H1 (cell line): ENCODE measurements at regions not wholly inside any gene's neighbourhood (a gene's known extent, or its start where the extent isn't known, plus 50 kb on each side); places are given as distances from the start of the nearest gene placed in this dataset.
A peak's percentile ranks its signal among the peaks of the same experiment; 100 is the strongest.

Experiments
- CTCF ChIA-PET: fragments of 300-600 bp; sonication (Branson Sonifier 250); formaldehyde crosslinking; loops from one replicate; lab custom pipeline; 2021; ENCODE audit not compliant: partially characterized antibody; lab: Charles Lee
- POLR2A ChIA-PET: fragments of 300-600 bp; sonication (Branson Sonifier 250); formaldehyde crosslinking; loops from one replicate; lab custom pipeline; 2021; ENCODE audit warnings: inconsistent platforms; ENCODE audit not compliant: partially characterized antibody; lab: Charles Lee
- DNase-seq, 2 experiments: peaks; one replicate each; pipeline versions ENCODE4 v3.0.0 to v3.0.0-alpha.2; 2010 to 2022; ENCODE audit warnings: low spot score in 2 of 2, low read depth in 1 of 2, mixed read lengths in 1 of 2
- FAIRE-seq: peaks from 2 replicates; lab custom pipeline; 2011; peaks lifted over from hg19 to GRCh38; lab: Jason Lieb, UNC
- H2AFZ ChIP-seq: 2 replicates; pipeline ENCODE4 v1.8.1; 2012; ENCODE audit warnings: low read length, inconsistent platforms
- H2AK5ac ChIP-seq: 2 replicates; pipeline ENCODE4 v1.6.1; 2013; ENCODE audit warnings: low read depth, low read length
- H2BK120ac ChIP-seq: replicated peaks from 2 replicates; pipeline ENCODE3; 2013; ENCODE audit warnings: low read depth, low read length, inconsistent platforms
- H2BK12ac ChIP-seq: 2 replicates; pipeline ENCODE4 v1.6.1; 2013; ENCODE audit warnings: low read depth, low read length
- H2BK15ac ChIP-seq: 2 replicates; pipeline ENCODE4 v1.6.1; 2013; ENCODE audit warnings: low read length
- H2BK20ac ChIP-seq: 2 replicates; pipeline ENCODE4 v1.6.1; 2013; ENCODE audit warnings: low read length
- H2BK5ac ChIP-seq: 2 replicates; pipeline ENCODE4 v1.6.1; 2013; ENCODE audit warnings: low read depth, low read length
- H3K14ac ChIP-seq: 2 replicates; pipeline ENCODE4 v1.6.1; 2013; ENCODE audit warnings: inconsistent platforms; ENCODE audit not compliant: insufficient read length
- H3K18ac ChIP-seq: 2 replicates; pipeline ENCODE4 v1.6.1; 2013; ENCODE audit warnings: low read length; ENCODE audit errors: extremely low read depth
- H3K23ac ChIP-seq: 2 replicates; pipeline ENCODE4 v1.6.1; 2013; ENCODE audit warnings: inconsistent platforms; ENCODE audit not compliant: insufficient read length
- H3K23me2 ChIP-seq: 2 replicates; pipeline ENCODE4 v1.6.1; 2013; ENCODE audit warnings: low read depth, low read length
- H3K27ac ChIP-seq: 2 replicates; pipeline ENCODE4 v1.6.1; 2011; ENCODE audit warnings: low read depth, low read length, inconsistent platforms
- H3K27me3 ChIP-seq, 4 experiments: replicated peaks in 1 of 4; 1 replicate in 1 of 4; 2 replicates in 3 of 4; pipeline versions ENCODE4 v1.6.1 to v1.8.1; 2011 to 2013; ENCODE audit warnings: low read length in 3 of 4, mild to moderate bottlenecking in 3 of 4, inconsistent platforms in 2 of 4, mixed read lengths in 2 of 4, moderate library complexity in 1 of 4; ENCODE audit not compliant: control insufficient read depth in 3 of 4, insufficient read depth in 3 of 4; ENCODE audit errors: extremely low read depth in 1 of 4
- H3K36me3 ChIP-seq, 4 experiments: 2 replicates each; pipeline versions ENCODE4 v1.6.1 to v1.8.1; 2011 to 2013; ENCODE audit warnings: mild to moderate bottlenecking in 4 of 4, low read length in 3 of 4, moderate library complexity in 2 of 4, control low read depth in 1 of 4, inconsistent platforms in 1 of 4; ENCODE audit not compliant: insufficient read depth in 4 of 4, control insufficient read depth in 2 of 4
- H3K4ac ChIP-seq: replicated peaks from 2 replicates; pipeline ENCODE3; 2013; ENCODE audit warnings: low read length, low read depth, mixed read lengths, inconsistent platforms; ENCODE audit not compliant: insufficient read length
- H3K4me1 ChIP-seq, 4 experiments: replicated peaks in 1 of 4; 1 replicate in 1 of 4; 2 replicates in 3 of 4; pipeline versions ENCODE4 v1.6.1 to v1.8.1; 2011 to 2013; ENCODE audit warnings: low read length in 3 of 4, inconsistent platforms in 2 of 4, mixed read lengths in 1 of 4; ENCODE audit not compliant: insufficient read depth in 4 of 4, control insufficient read depth in 3 of 4
- H3K4me2 ChIP-seq, 2 experiments: 2 replicates each; pipeline versions ENCODE4 v1.6.1 to v1.8.1; 2011 to 2013; ENCODE audit warnings: low read depth in 2 of 2, low read length in 2 of 2, control low read depth in 1 of 2, inconsistent platforms in 1 of 2, mild to moderate bottlenecking in 1 of 2; ENCODE audit not compliant: insufficient read depth in 1 of 2
- H3K4me3 ChIP-seq, 4 experiments: fragments of 200-600, 300-600 bp in 1 of 4; sonication (generic), shearing (Covaris generic), sonication (Bioruptor Twin) in 1 of 4; 2 replicates each; pipeline versions ENCODE4 v1.5.1 to v1.8.1; 2011 to 2016; ENCODE audit warnings: low read length in 4 of 4, low read depth in 3 of 4, control low read depth in 2 of 4, inconsistent platforms in 2 of 4, mild to moderate bottlenecking in 2 of 4, mixed read lengths in 1 of 4, moderate library complexity in 1 of 4; ENCODE audit not compliant: insufficient read depth in 2 of 4; ENCODE audit errors: extremely low read depth in 1 of 4
- H3K56ac ChIP-seq: replicated peaks from 2 replicates; pipeline ENCODE3; 2013; ENCODE audit warnings: low read depth, mild to moderate bottlenecking, mixed read lengths, low read length, inconsistent platforms; ENCODE audit not compliant: insufficient read length
- H3K79me1 ChIP-seq: 2 replicates; pipeline ENCODE4 v1.6.1; 2013; ENCODE audit warnings: low read depth, low read length, control low read depth
- H3K79me2 ChIP-seq, 2 experiments: 2 replicates each; pipeline versions ENCODE4 v1.6.1 to v1.8.1; 2012 to 2013; ENCODE audit warnings: low read length in 2 of 2, mild to moderate bottlenecking in 2 of 2, inconsistent platforms in 1 of 2; ENCODE audit not compliant: insufficient read depth in 2 of 2, control insufficient read depth in 1 of 2
- H3K9ac ChIP-seq, 4 experiments: replicated peaks in 1 of 4; 1 replicate in 1 of 4; 2 replicates in 3 of 4; pipeline versions ENCODE4 v1.6.1 to v1.8.1; 2011 to 2013; ENCODE audit warnings: low read depth in 3 of 4, low read length in 3 of 4, control low read depth in 2 of 4, mild to moderate bottlenecking in 2 of 4, moderate library complexity in 2 of 4, inconsistent platforms in 1 of 4; ENCODE audit errors: extremely low read depth in 1 of 4
- H3K9me3 ChIP-seq, 2 experiments: 2 replicates each; pipeline versions ENCODE4 v1.6.1 to v1.8.1; 2012 to 2013; ENCODE audit warnings: mild to moderate bottlenecking in 2 of 2, moderate library complexity in 2 of 2, control low read depth in 1 of 2, inconsistent platforms in 1 of 2, low read depth in 1 of 2, low read length in 1 of 2, mixed read lengths in 1 of 2; ENCODE audit not compliant: insufficient read depth in 2 of 2
- H4K20me1 ChIP-seq, 2 experiments: replicated peaks in 1 of 2; 2 replicates each; pipeline versions ENCODE3 to v1.8.1; 2011 to 2013; ENCODE audit warnings: inconsistent platforms in 2 of 2, low read length in 2 of 2, mild to moderate bottlenecking in 1 of 2; ENCODE audit not compliant: insufficient read depth in 2 of 2, control insufficient read depth in 1 of 2
- H4K5ac ChIP-seq: 2 replicates; pipeline ENCODE4 v1.6.1; 2013; ENCODE audit warnings: low read length, low read depth, mixed read lengths, inconsistent platforms; ENCODE audit not compliant: insufficient read length
- H4K8ac ChIP-seq: 2 replicates; pipeline ENCODE4 v1.8.0; 2013; ENCODE audit warnings: mild to moderate bottlenecking, moderate library complexity, low read length, inconsistent platforms; ENCODE audit not compliant: insufficient read depth; ENCODE audit errors: extremely low read depth
- H4K91ac ChIP-seq: replicated peaks from 2 replicates; pipeline ENCODE3; 2013; ENCODE audit warnings: low read length, mixed read lengths, inconsistent platforms; ENCODE audit not compliant: insufficient read length
- BCL11A ChIP-seq, 2 experiments: IDR thresholded peaks; one replicate each; pipeline ENCODE4 v1.6.1; 2011; ENCODE audit warnings: low read depth in 2 of 2, low read length in 2 of 2, mild to moderate bottlenecking in 2 of 2
- HDAC6 ChIP-seq: IDR thresholded peaks from one replicate; pipeline ENCODE4 v1.7.1; 2012; ENCODE audit warnings: low read depth, mild to moderate bottlenecking, inconsistent platforms, low read length, moderate library complexity
- KDM1A ChIP-seq: fragments of 200-600, 300-600 bp; sonication (generic); IDR thresholded peaks from 2 replicates; pipeline ENCODE4 v1.7.1; 2016; ENCODE audit warnings: mild to moderate bottlenecking, low read length, borderline replicate concordance
- NRF1 ChIP-seq: IDR thresholded peaks from 2 replicates; pipeline ENCODE4 v1.6.1; 2011; ENCODE audit warnings: mild to moderate bottlenecking, low read depth, low read length, improper control_type of control experiment
- SAP30 ChIP-seq: fragments of 300-600 bp; sonication (generic); IDR thresholded peaks from 2 replicates; pipeline ENCODE4 v1.7.1; 2012; ENCODE audit warnings: low read length, moderate library complexity, mild to moderate bottlenecking, inconsistent platforms; ENCODE audit not compliant: insufficient read depth, insufficient replicate concordance
- SRF ChIP-seq: IDR thresholded peaks from 2 replicates; pipeline ENCODE4 v1.6.1; 2011; ENCODE audit warnings: mild to moderate bottlenecking, low read depth, low read length, moderate library complexity
- ZNF274 ChIP-seq: IDR thresholded peaks from 2 replicates; pipeline ENCODE4 v1.7.0; 2012; ENCODE audit warnings: low read length, borderline replicate concordance; ENCODE audit errors: extremely low read depth
- WGBS, 2 experiments: shearing (Covaris generic) in 1 of 2; methylation state at CpG; one replicate each; pipeline versions ENCODE4 v1.1.6 to v1.1.7; 2013 to 2015; ENCODE audit warnings: low lambda C conversion rate in 2 of 2, mixed read lengths in 2 of 2, inconsistent platforms in 1 of 2, low coverage in 1 of 2, missing lambda C conversion rate in 1 of 2; ENCODE audit not compliant: insufficient replicate concordance in 2 of 2, insufficient coverage in 1 of 2, insufficient read length in 1 of 2; ENCODE audit errors: extremely low coverage in 1 of 2, missing lambda C conversion rate in 1 of 2; 5-methylcytosine and 5-hydroxymethylcytosine counted together

DNA sequence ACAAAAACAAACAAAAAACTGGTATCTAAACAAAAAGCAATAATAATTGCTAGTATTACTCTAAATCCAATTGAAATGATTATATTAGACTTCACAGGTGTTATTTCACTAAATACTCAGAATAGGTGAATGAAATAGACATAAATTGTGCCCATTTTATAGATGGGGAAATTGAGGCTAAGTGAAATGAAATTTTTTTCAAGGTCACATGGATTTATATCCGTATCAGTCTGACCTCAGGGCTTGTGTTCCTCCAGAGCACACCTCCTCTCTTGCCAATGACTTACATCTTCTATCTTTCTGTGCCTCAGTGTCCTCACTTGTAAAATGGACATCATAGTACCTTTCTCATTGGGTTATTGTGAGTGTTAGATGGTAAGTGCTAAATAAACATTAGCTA, 72.3 kb downstream of the GP2 start:
- Histone ChIP-seq H3K4me1 (peaks cover 0 to 10% (median 2%) of the 10 kb centered on the region in 4 experiments; a peak in 2 of 7 replicates), H3K9me3 (peaks cover 2 to 3% of the 10 kb centered on the region in 2 experiments; a peak in 1 of 4 replicates), H4K8ac (no peak overlapping the region), H3K36me3 (no peaks in the 10 kb centered on the region), H3K23me2 (no peaks in the 10 kb centered on the region), H3K9ac (no peak overlapping the region), H3K27me3 (no peaks in the 10 kb centered on the region), H4K91ac (no peak overlapping the region), H3K56ac (no peak overlapping the region), H3K4me3 (no peak overlapping the region), H2BK15ac (no peak overlapping the region), H3K14ac (no peak overlapping the region), H3K79me2 (no peaks in the 10 kb centered on the region), H2BK120ac (no peak overlapping the region), H2AK5ac (no peak overlapping the region), H2BK5ac (no peak overlapping the region), H2AFZ (no peak overlapping the region), H3K18ac (no peak overlapping the region), H3K27ac (no peak overlapping the region)
- no peak for FAIRE-seq
- ChIA-PET CTCF (interaction anchor here (1.8 kb wide), 1 partner anchor 23 kb away, joined by 5 read pairs; no protein-coding TSS in a partner anchor), POLR2A (no interaction called here)
- DNase-seq, result no peak
- TF ChIP-seq KDM1A, result peak; percentile 80; the same call in 1 of the 2 replicates
- no peak for TF ChIP-seq SRF
- TF ChIP-seq BCL11A (IDR thresholded peaks at IDR 0.05; ENCODE audit: low read depth in 2 of 2, low read length in 2 of 2), result no peak
- TF ChIP-seq NRF1, result no peak
- no peak for TF ChIP-seq ZNF274
- no peak for TF ChIP-seq HDAC6
- TF ChIP-seq SAP30, result no peak
- TF ChIP-seq, all 59 proteins: peak for 1
- Histone ChIP-seq H4K5ac (no peak overlapping the region), H3K4me2 (no peak overlapping the region), H3K4ac (no peak overlapping the region), H3K23ac (no peak overlapping the region), H2BK12ac (no peak overlapping the region), H4K20me1 (no peaks in the 10 kb centered on the region), H3K79me1 (no peaks in the 10 kb centered on the region), H2BK20ac (no peak overlapping the region)
- 65% methylated on average over 1 of the region's 1 CpG; no CpG with 5 or more reads in 1 of the 2 experiments for WGBS, 2 experiments
